Activated CD4-positive, CD25-positive, alpha-beta regulatory T cell (primary cell): ENCODE measurements at regions not wholly inside any gene's neighbourhood (a gene's known extent, or its start where the extent isn't known, plus 50 kb on each side); places are given as distances from the start of the nearest gene placed in this dataset.

Experiments
- DNase-seq, 4 experiments: peaks; one replicate each; lab custom pipeline; 2025; lab: John Stamatoyannopoulos, UW

DNA sequence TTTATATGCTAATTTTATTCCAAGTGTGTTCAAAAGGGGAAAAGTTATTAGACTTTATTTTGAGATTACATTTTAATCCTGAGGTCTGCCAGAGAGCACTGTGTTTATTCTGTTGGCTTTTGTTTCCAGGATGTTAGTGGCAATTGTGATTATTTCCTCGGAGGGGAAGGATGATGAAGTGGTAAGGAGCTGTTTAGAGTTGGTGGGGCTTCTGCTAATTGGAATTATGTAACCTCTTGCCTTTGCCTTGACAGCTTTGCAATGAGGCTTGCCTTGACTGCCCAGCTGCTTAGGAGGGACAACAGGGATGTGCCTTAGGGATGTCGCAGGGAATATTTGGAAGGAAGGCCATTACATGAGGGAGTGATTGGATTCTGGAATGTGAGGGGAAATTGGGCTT lies 89.7 kb upstream of the E2F8 start:
- DNase-seq, result no peak

DNA sequence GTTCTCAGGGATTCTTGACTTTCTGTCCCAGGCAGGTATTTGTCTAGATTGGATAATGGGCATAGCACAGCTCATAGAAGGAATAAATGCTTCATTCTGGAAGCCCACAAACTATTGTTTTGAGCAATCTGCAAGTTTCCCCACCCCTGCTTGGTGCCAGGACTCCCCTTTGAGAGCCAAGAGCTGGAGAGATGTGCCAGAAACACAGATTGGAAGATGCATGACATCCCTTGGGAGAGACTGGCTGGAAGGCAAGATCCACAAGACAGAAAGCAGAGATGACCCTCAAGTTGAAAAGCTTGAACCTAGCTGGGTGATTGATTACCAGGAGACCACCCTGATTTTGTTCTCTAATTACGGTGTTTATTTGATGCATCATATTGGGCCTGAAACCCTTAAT lies 89.2 kb upstream of the E2F8 start:
- no peak for DNase-seq

DNA sequence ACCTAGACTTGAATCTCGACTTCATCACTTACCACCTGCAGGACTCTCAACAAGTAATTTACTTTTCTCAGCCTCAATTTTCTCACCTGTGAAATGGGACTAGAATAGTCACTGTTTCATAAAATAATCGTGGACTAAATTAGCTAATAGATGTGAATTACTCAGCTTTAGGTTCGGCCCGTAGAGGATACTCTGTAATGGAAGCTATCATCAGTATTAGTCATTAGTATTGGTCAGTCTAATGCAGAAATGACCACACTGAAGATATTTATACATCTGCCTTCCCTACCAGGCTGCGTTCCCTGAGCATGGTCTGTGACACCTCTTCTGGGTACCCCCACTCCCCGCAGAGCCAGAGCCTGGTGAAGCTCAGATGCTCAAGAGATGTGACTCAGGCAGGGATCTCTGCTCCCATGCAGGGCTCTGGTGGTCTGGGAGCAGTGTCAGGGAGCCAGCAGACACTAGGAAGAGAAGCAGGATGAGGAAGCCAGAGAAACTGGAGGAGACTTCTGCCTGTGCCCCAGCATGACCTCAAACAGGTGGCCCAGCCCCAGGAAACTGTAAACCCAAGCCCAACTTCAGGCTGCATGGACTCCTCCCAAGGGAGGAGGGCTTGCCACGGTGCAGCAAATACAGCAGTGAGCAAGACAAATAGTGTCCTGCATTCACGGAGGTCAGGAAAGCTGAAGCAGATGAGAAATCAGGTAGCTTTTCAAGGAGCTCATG lies 88.0 kb upstream of the E2F8 start:
- DNase-seq, result no peak

DNA sequence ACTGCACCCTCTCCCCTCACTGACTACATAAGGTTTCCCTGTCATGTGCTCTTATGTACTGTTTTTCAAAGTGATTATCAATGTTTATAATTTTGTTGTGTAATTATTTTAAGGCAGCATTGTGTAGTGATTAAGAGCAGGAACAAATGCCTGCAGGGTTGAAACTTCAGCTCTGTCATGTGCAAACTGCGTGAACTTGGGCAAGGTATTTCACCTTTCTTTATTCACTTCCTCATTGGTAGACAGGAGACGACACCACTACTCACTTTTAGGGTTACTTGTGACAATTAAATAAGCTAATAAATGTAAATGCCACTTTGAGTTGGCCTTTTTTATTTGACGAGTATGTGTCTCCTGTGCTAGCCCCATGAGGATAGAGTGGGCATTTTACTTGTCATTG lies 86.5 kb upstream of the E2F8 start:
- DNase-seq, result no peak

DNA sequence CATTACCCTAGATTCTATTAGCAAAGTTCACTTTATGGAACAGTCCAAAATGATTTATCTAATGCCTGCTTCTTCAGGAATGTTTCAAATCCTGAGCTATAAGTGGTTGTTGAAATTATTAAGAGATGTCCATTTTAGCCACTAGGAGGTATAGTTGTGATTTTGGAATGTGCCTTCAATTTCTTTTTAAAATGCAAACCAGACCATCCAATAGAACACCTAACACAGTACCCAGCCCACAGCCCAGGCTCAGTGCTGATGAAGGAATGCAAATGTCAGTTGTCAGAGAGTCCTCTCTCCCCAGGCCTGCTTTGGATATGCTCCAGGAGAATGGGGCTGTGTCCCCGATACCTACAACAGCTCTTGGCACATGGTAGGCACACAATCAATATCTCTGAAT lies 85.8 kb upstream of the E2F8 start:
- DNase-seq, result no peak

DNA sequence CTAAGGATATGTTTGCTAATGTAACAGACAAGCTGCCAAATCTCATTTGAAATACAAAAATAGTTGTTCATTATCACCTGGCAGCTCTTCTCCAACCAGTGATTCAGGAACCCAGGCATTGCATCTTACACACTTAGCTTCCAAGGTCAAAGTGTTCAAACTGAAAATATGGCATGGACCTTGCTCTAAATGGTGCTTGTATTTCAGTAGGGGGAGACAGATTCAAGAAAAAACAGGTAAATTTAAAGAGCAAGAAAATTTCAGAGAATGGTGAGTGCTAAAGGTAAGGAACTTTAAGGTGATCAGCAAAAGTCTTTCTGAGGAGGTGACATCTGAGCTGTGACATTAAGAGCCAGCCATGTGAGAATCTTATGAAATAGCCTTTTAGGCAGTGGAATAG lies 82.8 kb upstream of the E2F8 start:
- no peak for DNase-seq

DNA sequence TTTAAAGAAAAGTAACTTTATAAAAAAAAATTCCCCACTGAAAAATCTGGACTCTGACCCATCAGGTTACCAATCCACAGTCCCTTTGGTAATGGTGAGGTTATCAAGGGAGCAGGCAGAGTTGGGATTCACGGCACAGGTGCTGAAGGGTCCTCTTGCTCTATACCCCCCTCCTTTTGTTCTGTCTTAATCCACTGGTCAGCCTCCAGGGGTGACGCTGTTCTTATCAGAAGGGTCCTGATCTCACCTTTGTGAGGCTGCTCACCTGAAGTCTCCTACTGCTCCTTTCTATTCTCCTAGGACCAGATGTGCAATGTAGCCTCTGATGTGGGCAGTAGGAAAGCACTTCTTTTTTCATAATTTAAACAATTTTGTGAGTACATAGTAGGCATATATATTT lies 80.6 kb upstream of the E2F8 start:
- DNase-seq, result no peak

DNA sequence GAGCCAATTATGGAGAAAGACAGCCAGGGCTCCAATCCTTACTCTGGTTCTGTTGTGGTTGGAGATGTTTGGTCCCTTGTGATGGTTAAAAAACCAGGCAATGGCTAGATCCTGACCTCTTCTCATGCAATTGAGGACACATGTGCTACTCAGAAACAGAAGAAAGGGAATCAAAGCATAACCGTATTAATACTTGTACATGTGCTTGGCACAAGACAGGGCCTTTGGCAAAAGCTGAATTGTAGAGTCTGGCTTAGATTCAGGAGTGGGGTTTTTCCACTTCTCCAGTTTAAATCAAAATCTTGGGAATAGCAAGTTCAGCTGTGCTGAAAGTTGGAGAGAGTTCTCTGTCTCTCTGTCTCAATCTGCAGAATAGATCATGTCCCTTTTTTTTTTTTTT lies 80.1 kb upstream of the E2F8 start:
- DNase-seq, result no peak

DNA sequence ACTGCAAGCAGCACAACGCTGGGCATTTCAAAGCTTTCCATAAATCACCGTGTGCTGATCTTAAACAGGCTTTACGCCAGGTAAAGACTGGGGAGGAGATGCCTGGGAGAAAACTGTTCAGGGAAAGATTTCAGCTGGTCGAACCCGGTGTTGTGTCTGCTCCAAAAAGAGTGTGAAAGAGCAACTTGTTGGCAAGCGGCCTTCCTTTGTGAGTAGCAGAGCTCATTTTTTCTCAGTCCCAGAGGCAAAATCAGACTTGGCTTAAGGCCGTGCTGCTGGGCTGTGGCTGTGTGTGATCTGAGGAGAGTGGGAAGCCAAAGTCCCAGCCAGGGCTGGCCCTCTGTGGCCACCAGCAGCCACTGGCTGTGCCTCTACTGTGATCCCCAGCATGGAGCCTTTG lies 75.7 kb upstream of the E2F8 start:
- no peak for DNase-seq

DNA sequence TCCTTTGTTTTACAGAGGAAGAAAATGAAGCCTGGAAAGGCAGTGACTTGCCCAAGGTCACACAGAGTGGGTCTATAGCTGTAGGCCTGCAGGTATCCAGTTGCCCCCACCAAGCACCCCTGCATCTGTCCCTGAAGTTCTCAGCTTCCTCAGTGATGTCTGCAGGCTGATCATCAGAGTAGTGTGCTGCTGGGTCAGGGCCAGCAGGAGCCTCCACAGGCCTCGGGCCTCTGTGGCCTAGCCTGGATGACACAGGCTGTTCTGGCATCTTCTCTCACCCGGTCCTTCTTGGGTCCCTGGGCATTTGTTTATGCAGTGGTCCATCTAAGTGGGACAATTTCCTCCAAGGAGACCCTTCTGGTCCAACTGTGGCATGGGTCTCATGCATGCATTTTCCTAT lies 74.8 kb upstream of the E2F8 start:
- DNase-seq, result no peak

DNA sequence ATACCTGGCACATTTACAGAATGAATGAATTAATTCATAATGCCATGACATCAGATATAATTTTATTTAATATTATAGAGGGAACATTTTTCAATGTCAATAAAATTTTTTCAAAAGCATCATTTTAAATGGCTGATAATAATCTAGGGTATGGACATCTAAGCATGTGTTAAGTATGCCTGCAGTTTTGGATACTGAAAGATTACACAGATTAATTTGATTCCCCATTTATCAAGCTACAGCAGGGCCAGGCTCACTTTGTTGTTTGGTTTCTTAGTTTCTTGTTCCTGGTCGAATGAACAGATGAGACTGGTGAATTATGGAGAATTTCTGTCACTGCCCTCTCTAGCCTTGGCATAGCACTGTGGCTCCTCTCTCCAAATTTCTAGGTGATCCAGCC lies 72.4 kb upstream of the E2F8 start:
- DNase-seq, result no peak

DNA sequence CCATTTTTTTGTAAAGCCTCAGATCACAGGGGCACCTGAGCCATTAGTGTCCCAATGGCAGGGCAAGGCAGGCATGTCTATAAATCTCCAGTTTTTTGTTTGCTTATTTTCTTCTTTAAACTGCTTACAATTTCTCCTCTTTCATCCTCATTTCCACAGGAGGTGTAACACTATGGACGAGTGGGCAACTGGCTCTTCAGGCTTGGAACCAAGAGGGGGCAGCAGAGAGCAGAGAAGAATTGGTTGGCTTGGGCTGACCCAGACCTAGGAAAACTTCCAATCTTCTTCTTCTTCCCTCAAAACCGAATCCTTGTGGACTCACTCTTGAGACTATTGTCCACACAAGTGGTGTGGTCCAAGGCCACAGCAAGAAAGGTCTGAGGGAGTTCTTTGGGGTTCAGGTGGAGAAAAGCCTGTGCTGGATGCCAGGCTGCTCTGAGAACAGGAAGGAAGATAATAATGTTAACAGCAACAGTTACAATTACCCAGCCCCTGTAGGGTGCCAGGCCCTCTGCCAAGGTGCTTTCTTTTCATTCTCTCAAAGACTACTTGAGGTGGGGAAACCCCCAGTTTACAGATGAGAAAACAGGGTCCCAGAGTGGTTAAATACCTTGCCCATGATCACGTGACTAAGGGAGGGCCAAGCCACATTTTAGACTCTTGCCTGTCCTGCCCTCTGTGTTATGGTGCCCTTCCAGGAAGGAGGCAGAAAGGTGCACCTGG lies 70.7 kb upstream of the E2F8 start:
- peak in 1 of 4 experiments; percentile 17 for DNase-seq

DNA sequence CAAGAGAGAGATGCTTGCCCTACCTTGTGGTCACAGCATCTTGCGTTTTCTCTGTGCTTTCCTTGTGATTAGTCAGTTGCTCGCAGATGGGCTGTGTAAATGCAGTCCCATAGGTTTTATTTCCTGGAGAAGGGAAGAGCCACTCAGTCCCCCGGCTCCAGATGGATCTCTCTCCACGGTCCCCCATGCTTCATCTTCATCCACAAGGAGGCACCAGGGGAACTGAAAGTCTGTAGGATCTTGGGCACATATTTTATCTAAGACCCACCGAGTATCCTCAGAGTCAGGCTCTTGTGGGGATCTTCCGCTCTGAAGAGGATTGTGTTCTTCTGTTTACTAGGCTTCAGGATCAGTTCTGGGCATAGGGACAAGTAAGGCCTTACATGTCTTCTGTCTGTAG lies 66.8 kb upstream of the E2F8 start:
- DNase-seq, result no peak

DNA sequence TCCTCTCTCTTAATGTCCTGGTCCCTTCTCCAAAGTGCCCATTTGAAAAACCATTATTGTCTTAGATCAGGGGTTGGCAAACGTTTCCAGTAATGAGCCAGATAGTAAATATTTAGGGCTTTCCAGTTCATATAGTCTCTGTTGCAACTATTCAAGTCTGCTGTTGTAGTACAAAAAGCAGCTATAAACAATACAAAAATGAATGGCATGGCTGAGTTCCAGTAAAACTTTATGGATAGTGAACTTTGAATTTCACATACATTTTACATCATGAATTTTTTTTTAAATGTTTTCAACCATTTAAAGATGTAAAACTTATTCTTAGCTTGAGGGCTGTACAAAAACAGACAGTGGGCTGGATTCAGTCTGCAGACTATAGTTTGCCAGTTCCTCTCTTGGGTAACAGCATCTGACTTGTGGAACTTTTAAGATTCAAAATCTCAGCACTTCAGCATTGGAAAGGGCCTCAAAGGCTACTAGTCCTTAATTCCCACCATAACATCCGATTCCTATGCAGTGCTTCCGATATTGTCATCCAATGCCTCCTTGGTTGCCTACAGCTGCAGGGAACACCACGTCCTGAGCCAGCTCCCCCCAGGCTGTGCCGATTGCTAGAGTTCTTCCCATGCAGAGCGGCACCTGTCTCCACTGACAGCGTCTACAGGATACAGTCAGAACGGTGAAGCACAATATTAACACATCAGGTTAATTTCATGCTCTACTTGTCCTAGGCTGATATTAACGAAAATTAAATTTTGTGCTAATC lies 65.6 kb upstream of the E2F8 start:
- DNase-seq, result no peak

DNA sequence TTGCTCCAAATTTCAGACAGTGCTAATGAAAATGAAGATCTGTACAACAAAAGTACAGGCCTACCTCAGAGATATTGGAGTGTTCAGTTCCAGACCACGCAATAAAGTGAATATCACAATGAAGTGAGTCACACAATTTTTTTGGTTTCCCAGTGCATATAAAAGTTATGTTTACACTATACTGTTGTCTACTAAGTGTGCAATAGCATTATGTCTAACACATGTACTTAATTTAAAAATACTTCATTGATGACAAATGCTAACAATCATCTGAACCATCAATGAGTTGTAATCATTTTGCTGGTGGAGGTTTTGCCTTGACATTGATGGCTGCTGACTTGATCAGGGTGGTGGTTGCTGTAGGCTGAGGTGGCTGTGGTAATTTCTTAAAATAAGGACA lies 60.6 kb upstream of the E2F8 start:
- no peak for DNase-seq

DNA sequence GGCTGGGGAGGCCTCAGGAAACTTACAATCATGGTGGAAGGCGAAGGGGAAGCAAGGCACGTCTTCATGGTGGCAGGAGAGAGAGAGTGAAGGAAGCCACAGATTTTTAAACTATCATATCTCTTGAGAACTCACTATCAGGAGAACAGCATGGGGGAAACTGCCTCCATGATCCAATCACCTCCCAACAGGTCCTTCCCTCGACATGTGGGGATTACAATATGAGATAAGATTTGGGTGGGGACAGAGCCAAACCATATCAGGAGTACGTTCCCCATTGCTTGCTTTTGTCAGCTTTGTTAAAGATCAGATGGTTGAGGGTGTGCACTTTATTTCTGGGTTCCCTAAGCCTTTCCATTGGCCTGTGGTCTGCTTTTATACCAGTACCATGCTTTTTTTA lies 53.7 kb upstream of the E2F8 start:
- no peak for DNase-seq

DNA sequence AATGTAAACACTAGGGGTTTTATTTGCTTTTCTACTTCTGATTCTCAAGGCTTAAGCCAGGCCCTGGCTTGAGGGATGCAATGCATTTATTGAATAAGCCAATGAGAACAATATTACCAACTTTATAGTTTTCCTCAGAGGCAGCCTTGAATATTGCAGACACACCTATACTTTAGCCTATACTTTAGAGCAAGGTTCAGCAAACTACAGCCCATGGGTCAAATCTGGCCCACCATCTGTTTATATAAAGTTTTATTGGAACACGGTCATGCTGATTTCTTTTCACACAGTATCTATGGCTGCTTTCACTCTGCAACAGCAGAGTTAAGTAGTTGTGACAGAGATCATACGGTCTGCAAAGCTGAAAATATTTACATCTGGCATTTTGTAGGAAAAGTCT lies 50.3 kb upstream of the E2F8 start:
- no peak for DNase-seq
